ENCODE measurements at regions not wholly inside any gene's neighbourhood (a gene's known extent, or its start where the extent isn't known, plus 50 kb on each side); places are given as distances from the start of the nearest gene placed in this dataset.

DNA sequence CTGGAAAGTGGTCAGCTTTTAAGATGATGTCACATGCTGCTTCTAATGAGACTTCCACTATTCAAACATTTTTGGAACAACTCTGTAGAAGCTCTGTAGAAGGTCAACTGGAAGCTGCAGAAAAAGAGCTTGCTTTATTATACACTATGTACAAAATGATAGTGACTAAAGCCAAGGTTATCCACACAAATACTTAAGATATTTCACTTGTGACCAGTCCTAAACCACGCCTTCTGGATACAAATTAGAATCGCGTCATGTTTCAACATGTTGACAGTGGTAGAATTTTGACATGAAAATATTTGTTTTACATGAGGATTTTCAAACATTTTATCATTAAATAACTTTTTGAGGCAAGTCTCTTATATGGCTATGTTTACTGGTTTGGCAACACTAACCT lies 499.6 kb upstream of the PHF14 start:
- ATAC-seq = no peak
- H3K27ac Mint-ChIP-seq = no peak overlapping the region
- CTCF ChIA-PET = no interaction called here

DNA sequence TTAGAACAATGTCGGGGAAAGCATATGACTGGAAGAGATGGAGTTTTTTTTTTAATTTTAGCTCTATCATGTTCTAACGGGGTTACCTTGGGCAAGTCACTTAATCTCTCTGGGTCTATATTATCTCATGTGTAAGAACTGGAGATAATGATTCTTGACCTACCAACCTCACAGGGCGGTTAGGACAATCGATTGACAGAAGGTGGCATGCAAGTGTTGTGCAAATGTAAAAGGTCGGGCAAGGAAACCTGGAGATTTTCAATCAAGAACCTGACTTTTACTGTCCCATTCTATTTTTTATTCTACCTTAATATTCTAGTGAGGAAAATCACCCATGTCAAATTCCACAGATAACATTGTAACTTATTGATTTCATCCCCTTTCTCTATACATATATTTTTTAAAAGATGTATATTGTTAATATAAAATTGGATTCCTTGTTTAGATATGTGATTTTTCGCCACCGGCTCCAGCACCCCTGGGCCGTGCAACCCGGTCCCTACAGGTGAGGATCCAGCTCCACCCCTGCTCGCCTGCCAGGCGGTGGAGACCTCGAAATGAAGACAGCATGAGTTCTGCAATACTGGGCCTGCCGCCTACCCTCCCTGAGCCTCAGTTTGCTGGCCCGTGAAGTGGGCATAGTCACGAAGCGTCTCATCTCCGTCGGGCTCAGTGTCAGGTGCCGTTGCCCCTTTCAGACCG lies 497.6 kb upstream of the PHF14 start:
- no peak overlapping the region for H3K4me3 Mint-ChIP-seq
- ChIA-PET CTCF (no interaction called here), POLR2A (no interaction called here)
- no peaks in the 10 kb centered on the region for H3K4me1 Mint-ChIP-seq
- H3K27ac Mint-ChIP-seq = no peak overlapping the region
- no peaks in the 10 kb centered on the region for H3K27me3 Mint-ChIP-seq (ENCODE audit: low read depth)
- no peaks in the 10 kb centered on the region for H3K9me3 Mint-ChIP-seq
- DNase-seq (ENCODE audit: low spot score) = no peak
- TF ChIP-seq MYBL2 (CRISPR knock-in tag; IDR thresholded peaks at IDR 0.05) = no peak
- TF ChIP-seq, protein P1, sequence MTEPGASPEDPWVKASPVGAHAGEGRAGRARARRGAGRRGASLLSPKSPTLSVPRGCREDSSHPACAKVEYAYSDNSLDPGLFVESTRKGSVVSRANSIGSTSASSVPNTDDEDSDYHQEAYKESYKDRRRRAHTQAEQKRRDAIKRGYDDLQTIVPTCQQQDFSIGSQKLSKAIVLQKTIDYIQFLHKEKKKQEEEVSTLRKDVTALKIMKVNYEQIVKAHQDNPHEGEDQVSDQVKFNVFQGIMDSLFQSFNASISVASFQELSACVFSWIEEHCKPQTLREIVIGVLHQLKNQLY (CRISPR knock-in tag; IDR thresholded peaks at IDR 0.05) = no peak
- no peak for ATAC-seq
- no peaks in the 10 kb centered on the region for H3K36me3 Mint-ChIP-seq

More for the DNA sequence above, 499.6 kb upstream of the PHF14 start:
- no peaks in the 10 kb centered on the region for H3K4me1 Mint-ChIP-seq
- H3K36me3 Mint-ChIP-seq = no peaks in the 10 kb centered on the region
- no peak for TF ChIP-seq NR3C1 (CRISPR knock-in tag; conservative IDR thresholded peaks at IDR 0.05; ENCODE audit: low read depth)
- TF ChIP-seq TEAD1 (CRISPR knock-in tag; IDR thresholded peaks at IDR 0.05) = no peak
- TF ChIP-seq SP1 (CRISPR knock-in tag; conservative IDR thresholded peaks at IDR 0.05) = no peak
- no peak for TF ChIP-seq FOXJ3 (CRISPR knock-in tag; IDR thresholded peaks at IDR 0.05; ENCODE audit: borderline replicate concordance)
- TF ChIP-seq, protein P1 (CRISPR knock-in tag; IDR thresholded peaks at IDR 0.05) = no peak
- TF ChIP-seq, protein P2, sequence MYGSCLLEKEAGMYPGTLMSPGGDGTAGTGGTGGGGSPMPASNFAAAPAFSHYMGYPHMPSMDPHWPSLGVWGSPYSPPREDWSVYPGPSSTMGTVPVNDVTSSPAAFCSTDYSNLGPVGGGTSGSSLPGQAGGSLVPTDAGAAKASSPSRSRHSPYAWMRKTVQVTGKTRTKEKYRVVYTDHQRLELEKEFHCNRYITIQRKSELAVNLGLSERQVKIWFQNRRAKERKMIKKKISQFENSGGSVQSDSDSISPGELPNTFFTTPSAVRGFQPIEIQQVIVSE (CRISPR knock-in tag; IDR thresholded peaks at IDR 0.05; ENCODE audit: borderline replicate concordance) = no peak
- TF ChIP-seq ZNF396 (CRISPR knock-in tag; IDR thresholded peaks at IDR 0.05; ENCODE audit: borderline replicate concordance) = no peak
- no peak for TF ChIP-seq ETV6 (CRISPR knock-in tag; IDR thresholded peaks at IDR 0.05)
- TF ChIP-seq, protein P3, sequence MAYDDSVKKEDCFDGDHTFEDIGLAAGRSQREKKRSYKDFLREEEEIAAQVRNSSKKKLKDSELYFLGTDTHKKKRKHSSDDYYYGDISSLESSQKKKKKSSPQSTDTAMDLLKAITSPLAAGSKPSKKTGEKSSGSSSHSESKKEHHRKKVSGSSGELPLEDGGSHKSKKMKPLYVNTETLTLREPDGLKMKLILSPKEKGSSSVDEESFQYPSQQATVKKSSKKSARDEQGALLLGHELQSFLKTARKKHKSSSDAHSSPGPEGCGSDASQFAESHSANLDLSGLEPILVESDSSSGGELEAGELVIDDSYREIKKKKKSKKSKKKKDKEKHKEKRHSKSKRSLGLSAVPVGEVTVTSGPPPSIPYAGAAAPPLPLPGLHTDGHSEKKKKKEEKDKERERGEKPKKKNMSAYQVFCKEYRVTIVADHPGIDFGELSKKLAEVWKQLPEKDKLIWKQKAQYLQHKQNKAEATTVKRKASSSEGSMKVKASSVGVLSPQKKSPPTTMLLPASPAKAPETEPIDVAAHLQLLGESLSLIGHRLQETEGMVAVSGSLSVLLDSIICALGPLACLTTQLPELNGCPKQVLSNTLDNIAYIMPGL (CRISPR knock-in tag; IDR thresholded peaks at IDR 0.05) = no peak
- no peak for TF ChIP-seq IRF2 (CRISPR knock-in tag; IDR thresholded peaks at IDR 0.05; ENCODE audit: borderline replicate concordance, low read depth)
- TF ChIP-seq TEAD4 (CRISPR knock-in tag; IDR thresholded peaks at IDR 0.05) = no peak
- TF ChIP-seq CREB1 (CRISPR knock-in tag; IDR thresholded peaks at IDR 0.05) = no peak
- no peak for TF ChIP-seq ZNF423 (CRISPR knock-in tag; IDR thresholded peaks at IDR 0.05)
- TF ChIP-seq ZNF121 (CRISPR knock-in tag; IDR thresholded peaks at IDR 0.05) = no peak
- TF ChIP-seq TCF7 (CRISPR knock-in tag; IDR thresholded peaks at IDR 0.05; ENCODE audit: low read depth) = no peak
- TF ChIP-seq, protein P4, sequence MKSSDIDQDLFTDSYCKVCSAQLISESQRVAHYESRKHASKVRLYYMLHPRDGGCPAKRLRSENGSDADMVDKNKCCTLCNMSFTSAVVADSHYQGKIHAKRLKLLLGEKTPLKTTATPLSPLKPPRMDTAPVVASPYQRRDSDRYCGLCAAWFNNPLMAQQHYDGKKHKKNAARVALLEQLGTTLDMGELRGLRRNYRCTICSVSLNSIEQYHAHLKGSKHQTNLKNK (CRISPR knock-in tag; IDR thresholded peaks at IDR 0.05) = no peak
- TF ChIP-seq TP53 (CRISPR knock-in tag; IDR thresholded peaks at IDR 0.05) = no peak
- TF ChIP-seq, protein P5, sequence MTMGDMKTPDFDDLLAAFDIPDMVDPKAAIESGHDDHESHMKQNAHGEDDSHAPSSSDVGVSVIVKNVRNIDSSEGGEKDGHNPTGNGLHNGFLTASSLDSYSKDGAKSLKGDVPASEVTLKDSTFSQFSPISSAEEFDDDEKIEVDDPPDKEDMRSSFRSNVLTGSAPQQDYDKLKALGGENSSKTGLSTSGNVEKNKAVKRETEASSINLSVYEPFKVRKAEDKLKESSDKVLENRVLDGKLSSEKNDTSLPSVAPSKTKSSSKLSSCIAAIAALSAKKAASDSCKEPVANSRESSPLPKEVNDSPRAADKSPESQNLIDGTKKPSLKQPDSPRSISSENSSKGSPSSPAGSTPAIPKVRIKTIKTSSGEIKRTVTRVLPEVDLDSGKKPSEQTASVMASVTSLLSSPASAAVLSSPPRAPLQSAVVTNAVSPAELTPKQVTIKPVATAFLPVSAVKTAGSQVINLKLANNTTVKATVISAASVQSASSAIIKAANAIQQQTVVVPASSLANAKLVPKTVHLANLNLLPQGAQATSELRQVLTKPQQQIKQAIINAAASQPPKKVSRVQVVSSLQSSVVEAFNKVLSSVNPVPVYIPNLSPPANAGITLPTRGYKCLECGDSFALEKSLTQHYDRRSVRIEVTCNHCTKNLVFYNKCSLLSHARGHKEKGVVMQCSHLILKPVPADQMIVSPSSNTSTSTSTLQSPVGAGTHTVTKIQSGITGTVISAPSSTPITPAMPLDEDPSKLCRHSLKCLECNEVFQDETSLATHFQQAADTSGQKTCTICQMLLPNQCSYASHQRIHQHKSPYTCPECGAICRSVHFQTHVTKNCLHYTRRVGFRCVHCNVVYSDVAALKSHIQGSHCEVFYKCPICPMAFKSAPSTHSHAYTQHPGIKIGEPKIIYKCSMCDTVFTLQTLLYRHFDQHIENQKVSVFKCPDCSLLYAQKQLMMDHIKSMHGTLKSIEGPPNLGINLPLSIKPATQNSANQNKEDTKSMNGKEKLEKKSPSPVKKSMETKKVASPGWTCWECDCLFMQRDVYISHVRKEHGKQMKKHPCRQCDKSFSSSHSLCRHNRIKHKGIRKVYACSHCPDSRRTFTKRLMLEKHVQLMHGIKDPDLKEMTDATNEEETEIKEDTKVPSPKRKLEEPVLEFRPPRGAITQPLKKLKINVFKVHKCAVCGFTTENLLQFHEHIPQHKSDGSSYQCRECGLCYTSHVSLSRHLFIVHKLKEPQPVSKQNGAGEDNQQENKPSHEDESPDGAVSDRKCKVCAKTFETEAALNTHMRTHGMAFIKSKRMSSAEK (CRISPR knock-in tag; IDR thresholded peaks at IDR 0.05; ENCODE audit: borderline replicate concordance) = no peak
- TF ChIP-seq ZNF138 (CRISPR knock-in tag; conservative IDR thresholded peaks at IDR 0.05) = no peak
- no peaks in the 10 kb centered on the region for H3K9me3 Mint-ChIP-seq
- POLR2A ChIA-PET = no interaction called here
- H3K27me3 Mint-ChIP-seq (ENCODE audit: low read depth) = no peaks in the 10 kb centered on the region
- no peak for DNase-seq (ENCODE audit: low spot score)
- H3K4me3 Mint-ChIP-seq = no peak overlapping the region

Data from WTC11 (cell line).